ENCODE measurements at regions not wholly inside any gene's neighbourhood (a gene's known extent, or its start where the extent isn't known, plus 50 kb on each side); places are given as distances from the start of the nearest gene placed in this dataset.
A peak's percentile ranks its signal among the peaks of the same experiment; 100 is the strongest.

DNA sequence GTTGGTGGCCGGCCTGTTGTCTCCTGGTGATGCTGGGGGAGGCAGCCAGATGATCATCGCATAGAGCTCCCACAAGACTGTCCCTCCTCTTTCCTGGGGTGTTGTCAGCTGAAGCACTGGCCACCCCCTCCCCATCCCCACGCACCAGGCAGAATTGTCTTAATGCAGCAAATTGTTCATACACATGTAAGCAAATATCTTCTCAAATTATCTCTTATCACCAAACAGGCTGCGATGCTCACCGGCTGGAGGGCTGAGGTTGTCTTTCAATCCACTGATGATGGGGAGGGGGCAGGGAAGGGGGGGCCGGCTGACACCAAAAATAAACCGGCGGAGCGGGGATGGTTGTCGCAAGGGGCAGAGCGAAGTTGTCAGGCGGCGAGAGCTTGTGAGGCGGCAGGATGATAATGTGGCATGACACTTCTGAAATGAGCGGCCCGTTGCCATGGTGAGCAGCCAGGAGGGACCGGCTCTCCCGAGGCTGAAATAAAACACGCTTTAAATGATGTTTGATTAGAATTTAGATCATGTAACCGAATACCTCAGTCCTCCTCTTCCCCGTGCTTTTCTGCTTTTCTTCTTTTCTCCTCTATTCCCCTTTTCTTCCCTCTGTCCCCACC lies 59.8 kb downstream of the MRM1 start:
- ATAC-seq: no peak
- Mint-ChIP-seq H3K9me3 (no peaks in the 10 kb centered on the region), H3K36me3 (no peaks in the 10 kb centered on the region), H3K27ac (no peak overlapping the region)
- DNase-seq (ENCODE audit: low spot score in 2 of 2): no peak

GRCh38 chr17:36661688-36662087 lies 60.3 kb downstream of the MRM1 start:
- no peak for ATAC-seq
- Mint-ChIP-seq H3K27ac (no peak overlapping the region), H3K36me3 (no peaks in the 10 kb centered on the region), H3K9me3 (no peaks in the 10 kb centered on the region)
- no peak for DNase-seq (ENCODE audit: low spot score in 2 of 2)

DNA sequence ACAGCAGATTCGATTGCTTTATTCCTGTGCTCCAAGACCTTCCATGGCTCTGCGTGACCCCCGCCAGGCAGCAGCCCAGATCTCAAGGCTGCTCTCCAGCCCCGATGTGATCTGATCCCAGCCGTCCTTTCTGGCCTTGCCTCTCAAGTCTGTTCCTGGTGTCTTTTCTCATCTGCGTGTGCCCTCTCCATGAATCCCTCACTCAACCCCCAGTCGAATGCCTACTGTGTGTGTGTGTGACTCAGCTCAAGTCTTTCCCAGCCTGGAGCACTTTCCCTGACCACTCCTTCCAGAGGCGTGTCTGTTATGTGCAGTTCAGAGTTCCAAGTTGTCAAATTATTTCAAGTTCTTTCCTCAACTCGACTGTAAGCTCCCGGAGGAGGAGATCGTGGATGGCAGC lies 64.0 kb downstream of the MRM1 start:
- Mint-ChIP-seq H3K36me3 (no peaks in the 10 kb centered on the region), H3K9me3 (no peaks in the 10 kb centered on the region), H3K27ac (peak overlapping the region in 1 of 2 donors; percentile 39)
- DNase-seq (ENCODE audit: low spot score in 2 of 2) (no peak), ATAC-seq (no peak)

GRCh38 chr17:36667922-36668321 lies 66.5 kb downstream of the MRM1 start:
- DNase-seq (ENCODE audit: low spot score in 2 of 2): no peak
- Mint-ChIP-seq H3K27ac (no peak overlapping the region), H3K36me3 (no peaks in the 10 kb centered on the region), H3K9me3 (no peaks in the 10 kb centered on the region)
- peak; percentile 61 to 67 for ATAC-seq

DNA sequence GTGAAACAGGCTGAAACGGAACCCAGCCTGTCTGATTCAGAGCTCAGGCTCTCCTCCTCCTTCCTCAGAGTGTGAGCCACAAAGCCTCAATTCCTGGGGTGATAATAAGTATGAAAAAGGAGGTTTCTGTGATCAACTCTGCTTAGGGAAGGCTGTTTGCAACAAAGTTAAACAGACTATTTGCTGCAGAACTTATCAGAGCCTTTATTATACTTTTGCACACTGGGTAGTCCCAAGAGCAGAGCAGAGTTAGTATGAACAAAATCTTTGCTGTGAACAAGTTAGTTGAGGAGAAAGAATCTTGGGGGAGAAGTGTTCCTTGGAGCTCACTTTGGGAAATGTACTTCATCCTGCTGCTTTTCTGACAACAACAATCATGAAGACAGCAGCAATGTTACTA lies 67.4 kb downstream of the MRM1 start:
- DNase-seq (ENCODE audit: low spot score in 2 of 2): no peak
- ATAC-seq: no peak
- Mint-ChIP-seq H3K36me3 (no peaks in the 10 kb centered on the region), H3K27ac (no peak overlapping the region), H3K9me3 (no peaks in the 10 kb centered on the region)

DNA sequence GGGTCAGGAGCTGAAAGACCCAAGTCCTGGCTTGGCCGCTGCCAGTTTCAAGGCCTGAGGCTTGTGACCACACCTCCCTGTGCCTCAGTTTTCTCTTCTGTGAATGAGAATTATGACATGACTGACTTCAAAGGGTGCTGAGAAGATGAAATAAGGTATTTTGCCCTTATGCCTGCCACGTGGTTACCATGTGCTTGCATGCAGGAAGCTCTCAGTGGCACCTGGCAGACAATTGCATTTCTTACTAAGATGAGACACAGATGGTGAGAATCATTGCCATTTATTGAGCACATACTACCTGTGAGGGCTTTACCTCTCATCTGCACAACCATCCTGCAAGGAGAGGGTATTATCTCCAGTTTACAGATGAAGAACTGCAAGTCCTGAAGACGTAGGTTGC lies 69.8 kb downstream of the MRM1 start:
- Mint-ChIP-seq H3K36me3 (no peaks in the 10 kb centered on the region), H3K27ac (no peak overlapping the region), H3K9me3 (no peaks in the 10 kb centered on the region)
- DNase-seq (ENCODE audit: low spot score in 2 of 2) (no peak), ATAC-seq (no peak)

DNA sequence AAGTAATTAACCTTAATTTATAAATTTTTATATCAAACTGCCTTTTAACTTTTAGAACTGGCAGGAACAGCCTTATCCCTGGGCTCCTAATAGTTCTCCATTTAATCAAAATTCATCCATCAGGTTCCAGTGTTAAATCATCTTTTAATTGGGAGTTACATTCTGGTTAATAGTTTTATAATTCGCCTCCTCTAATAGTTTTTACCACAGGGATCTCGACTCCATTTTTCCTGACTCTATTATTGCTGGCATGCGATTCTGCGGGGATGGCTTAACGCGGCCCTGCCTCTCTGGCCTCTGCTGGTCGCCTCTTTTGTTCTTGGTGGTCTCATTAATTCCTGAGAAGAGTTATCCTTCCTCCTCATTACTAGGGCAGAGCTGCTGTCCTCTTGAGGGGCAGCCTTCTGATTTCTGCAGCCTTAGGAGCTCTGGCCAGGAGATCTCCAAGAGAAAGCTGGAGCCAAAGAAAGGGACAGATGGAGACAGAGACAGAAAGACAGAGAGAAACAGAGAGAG lies 71.1 kb downstream of the MRM1 start:
- DNase-seq (ENCODE audit: low spot score in 2 of 2): no peak
- Mint-ChIP-seq H3K9me3 (no peaks in the 10 kb centered on the region), H3K36me3 (no peaks in the 10 kb centered on the region), H3K27ac (peak overlapping the region in 1 of 2 donors; percentile 29)
- ATAC-seq: no peak

DNA sequence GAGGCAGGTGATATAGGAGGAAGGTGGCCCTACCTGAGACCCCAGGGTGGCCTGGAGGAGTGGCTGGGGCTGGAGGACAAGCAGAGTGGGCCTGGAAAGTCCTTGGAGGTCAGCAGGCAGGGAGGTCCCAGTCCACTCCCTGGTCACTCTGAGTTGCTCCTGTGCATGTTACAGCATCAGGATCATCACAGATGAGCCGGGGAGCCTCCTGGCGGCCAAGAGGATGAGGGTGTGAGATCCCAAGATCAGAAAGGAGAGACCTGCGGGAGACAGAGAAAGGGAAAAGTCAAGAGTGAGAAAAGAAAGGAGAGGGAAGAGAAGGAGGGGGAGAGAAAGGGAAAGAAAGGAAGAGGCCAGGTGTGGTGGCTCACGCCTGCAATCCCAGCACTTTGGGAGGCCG lies 71.7 kb downstream of the MRM1 start:
- H3K27ac Mint-ChIP-seq: peak overlapping the region in 1 of 2 donors; percentile 29
- no peaks in the 10 kb centered on the region for H3K36me3 Mint-ChIP-seq
- no peaks in the 10 kb centered on the region for H3K9me3 Mint-ChIP-seq
- DNase-seq (ENCODE audit: low spot score in 2 of 2) (no peak), ATAC-seq (no peak)

- ATAC-seq (peak; percentile 35 to 65), DNase-seq (ENCODE audit: low spot score in 2 of 2) (no peak)
- Mint-ChIP-seq H3K36me3 (no peaks in the 10 kb centered on the region), H3K27ac (peak overlapping the region; percentile 29 to 57), H3K9me3 (no peaks in the 10 kb centered on the region)
Measured at GRCh38 chr17:36673637-36674277, 72.4 kb downstream of the MRM1 start.

DNA sequence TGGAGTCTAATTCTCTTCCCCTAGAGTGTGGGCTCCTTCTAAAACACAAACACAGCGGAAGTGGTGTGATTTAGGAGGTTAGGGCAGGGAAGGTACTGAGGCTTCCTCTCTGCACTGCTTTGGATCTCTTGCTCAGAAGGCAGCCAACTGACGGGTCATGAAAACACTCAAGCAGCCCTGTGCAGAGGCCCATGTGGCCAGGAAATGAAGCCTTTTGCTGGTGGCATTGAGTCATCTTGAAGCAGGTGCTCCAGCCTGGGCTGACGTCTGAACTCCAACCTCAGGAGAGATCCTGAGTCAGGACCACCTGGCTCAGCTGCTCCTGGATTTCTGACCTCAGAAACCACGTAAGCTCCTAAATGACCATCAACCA lies 72.9 kb downstream of the MRM1 start:
- peak; percentile 41 to 57 for DNase-seq (ENCODE audit: low spot score in 2 of 2)
- Mint-ChIP-seq H3K27ac (peak overlapping the region; percentile 7 to 29), H3K9me3 (no peaks in the 10 kb centered on the region), H3K36me3 (no peaks in the 10 kb centered on the region)
- ATAC-seq: peak; percentile 88 to 94

GRCh38 chr17:36675250-36675649 lies 73.9 kb downstream of the MRM1 start:
- ATAC-seq (peak in 1 of 2 donors; percentile 60), DNase-seq (ENCODE audit: low spot score in 2 of 2) (peak in 1 of 2 donors; percentile 57)
- peak overlapping the region; percentile 18 to 44 for H3K27ac Mint-ChIP-seq
- H3K36me3 Mint-ChIP-seq: no peaks in the 10 kb centered on the region
- H3K9me3 Mint-ChIP-seq: no peaks in the 10 kb centered on the region

DNA sequence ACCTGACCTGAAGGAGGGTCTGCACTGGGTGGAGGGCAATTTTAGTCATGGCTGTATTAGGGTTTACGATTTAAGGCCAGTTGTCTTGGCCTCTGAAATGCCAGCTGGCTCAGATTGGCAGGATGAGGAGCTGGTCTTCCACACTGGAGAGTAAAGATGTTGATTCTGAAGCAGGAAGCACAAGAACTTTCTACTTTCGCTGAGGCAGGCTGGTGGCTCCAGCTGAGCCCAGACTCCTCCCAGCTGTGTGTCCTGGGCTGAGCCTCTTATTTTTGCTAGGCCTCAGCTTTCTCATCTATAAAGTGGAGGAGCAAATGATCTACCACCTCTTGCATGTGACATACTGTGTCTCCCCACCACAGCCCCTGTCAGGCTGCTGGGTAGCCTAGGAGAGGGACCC lies 74.4 kb downstream of the MRM1 start:
- no peak for ATAC-seq
- DNase-seq (ENCODE audit: low spot score in 2 of 2): no peak
- H3K36me3 Mint-ChIP-seq: no peaks in the 10 kb centered on the region
- peak overlapping the region in 1 of 2 donors; percentile 18 for H3K27ac Mint-ChIP-seq
- no peaks in the 10 kb centered on the region for H3K9me3 Mint-ChIP-seq

DNA sequence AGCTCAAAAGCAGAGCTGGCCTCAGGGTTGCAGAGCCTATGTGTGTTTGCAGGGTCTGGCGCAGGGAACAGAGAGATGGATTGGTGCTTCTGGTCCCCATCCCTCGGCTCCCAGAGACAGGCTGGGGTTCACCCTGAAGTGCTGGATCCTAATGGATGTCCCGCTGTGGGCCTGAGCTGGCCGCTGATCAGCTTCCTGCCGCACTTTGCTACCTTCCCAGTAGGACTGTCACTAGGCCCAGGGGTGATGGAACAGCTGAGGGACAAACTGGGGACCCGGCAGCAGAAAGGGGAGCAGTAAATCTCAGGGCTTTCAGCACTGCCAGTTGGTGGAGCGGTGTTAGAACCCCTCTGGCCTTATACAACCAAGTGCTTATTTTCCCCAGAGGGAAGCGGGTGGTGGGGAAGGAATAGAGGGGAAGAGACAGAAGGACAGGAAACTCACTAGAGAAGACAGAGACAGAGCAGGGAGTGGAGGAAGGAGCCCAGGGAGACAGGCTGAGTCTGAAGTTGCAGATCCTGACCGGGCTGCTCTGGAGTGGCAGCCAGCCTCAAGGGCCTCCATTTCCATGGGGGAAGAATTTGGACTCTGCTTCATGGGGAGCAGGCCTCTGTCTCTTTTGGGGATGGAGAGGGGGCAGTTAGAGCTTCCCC lies 78.6 kb downstream of the MRM1 start:
- no peak for DNase-seq (ENCODE audit: low spot score in 2 of 2)
- peak overlapping the region in 1 of 2 donors; percentile 45 for H3K27ac Mint-ChIP-seq

GRCh38 chr17:36680701-36681202 lies 79.4 kb downstream of the MRM1 start:
- ATAC-seq: no peak
- H3K36me3 Mint-ChIP-seq: no peaks in the 10 kb centered on the region
- H3K9me3 Mint-ChIP-seq: no peaks in the 10 kb centered on the region
- H3K27ac Mint-ChIP-seq: peak overlapping the region in 1 of 2 donors; percentile 74
- DNase-seq (ENCODE audit: low spot score in 2 of 2): no peak

More for the DNA sequence above, 78.6 kb downstream of the MRM1 start:
- no peak for ATAC-seq
- Mint-ChIP-seq H3K36me3 (no peaks in the 10 kb centered on the region), H3K9me3 (no peaks in the 10 kb centered on the region)

GRCh38 chr17:36682773-36683172 lies 81.4 kb downstream of the MRM1 start:
- Mint-ChIP-seq H3K27ac (no peak overlapping the region), H3K9me3 (no peaks in the 10 kb centered on the region), H3K36me3 (no peaks in the 10 kb centered on the region)
- ATAC-seq: no peak
- no peak for DNase-seq (ENCODE audit: low spot score in 2 of 2)

DNA sequence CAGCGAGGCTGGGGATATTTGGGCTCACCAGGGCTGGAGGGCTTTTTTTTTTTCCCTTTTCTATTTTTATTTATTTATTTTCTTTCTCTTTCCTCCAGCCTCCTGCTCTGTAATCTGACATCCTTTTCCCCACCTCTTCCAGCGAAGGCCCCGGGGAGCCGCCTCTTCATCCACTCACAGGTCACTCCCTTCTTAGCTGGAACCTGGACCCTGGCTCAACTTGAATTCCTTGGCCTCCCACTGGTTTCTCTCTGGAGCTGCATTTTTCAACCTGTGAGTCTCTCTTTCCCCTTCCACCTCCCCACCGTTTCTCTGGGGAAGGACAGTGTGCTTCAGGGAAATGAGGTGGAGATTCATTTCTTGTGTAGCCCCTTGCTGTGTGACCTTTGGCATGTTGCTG lies 82.0 kb downstream of the MRM1 start:
- no peaks in the 10 kb centered on the region for H3K9me3 Mint-ChIP-seq
- H3K27ac Mint-ChIP-seq: peak overlapping the region in 1 of 2 donors; percentile 26
- ATAC-seq: no peak
- no peak for DNase-seq (ENCODE audit: low spot score in 2 of 2)
- H3K36me3 Mint-ChIP-seq: no peaks in the 10 kb centered on the region

DNA sequence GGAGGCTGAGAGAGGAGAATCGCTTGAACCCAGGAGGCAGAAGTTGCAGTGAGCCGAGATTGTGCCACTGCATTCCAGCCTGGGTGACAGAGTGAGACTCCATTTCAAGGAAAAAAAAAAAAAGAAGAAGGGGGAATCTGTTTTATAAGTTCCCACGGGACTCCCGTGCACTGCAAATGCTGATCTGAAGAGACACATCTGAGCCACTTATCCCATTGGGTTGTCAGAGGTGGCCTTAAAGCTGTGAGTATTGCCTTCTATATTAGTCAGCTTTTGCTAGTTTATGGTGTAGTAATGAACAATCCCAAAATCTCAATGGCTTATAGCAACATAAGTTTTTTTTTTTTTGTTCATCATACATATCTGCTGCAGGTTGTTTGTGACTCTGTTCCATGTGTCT lies 82.8 kb downstream of the MRM1 start:
- H3K36me3 Mint-ChIP-seq: no peaks in the 10 kb centered on the region
- no peak overlapping the region for H3K27ac Mint-ChIP-seq
- H3K9me3 Mint-ChIP-seq: no peaks in the 10 kb centered on the region
- DNase-seq (ENCODE audit: low spot score in 2 of 2): no peak
- ATAC-seq: no peak
